K562 (cell line): ENCODE measurements at regions not wholly inside any gene's neighbourhood (a gene's known extent, or its start where the extent isn't known, plus 50 kb on each side); places are given as distances from the start of the nearest gene placed in this dataset.

Experiments used
- ATAC-seq: fragments of 200-7000 bp; cut with Tn5 transposase; 3 replicates; pipeline ENCODE4 v1.9.1; 2020; ENCODE audit warnings: moderate library complexity
- BruUV-seq: library from RNA; stranded (reverse); fragments of 400-500 nt; replicated peaks from 2 replicates; lab custom pipeline; 2021; lab: Mats Ljungman, UMichigan
- CTCF ChIA-PET: fragments of 300-600 bp; formaldehyde crosslinking; extraction: SDS; loops from one replicate; lab custom pipeline; 2021; ENCODE audit warnings: low intra/inter-chr PET ratio; lab: Yijun Ruan, JAX
- POLR2A ChIA-PET: fragments of 300-600, 350-650 bp; sonication (Branson Sonifier 250); formaldehyde crosslinking; extraction: SDS; loops from one replicate; lab custom pipeline; 2021; ENCODE audit warnings: antibody characterized with exemption, inconsistent platforms; lab: Yijun Ruan, JAX
- DNase-seq, 4 experiments: peaks; one replicate each; pipeline versions ENCODE4 v3.0.0 to v3.0.0-alpha.2; 2011 to 2018; ENCODE audit warnings: low spot score in 3 of 4, mixed read lengths in 3 of 4; ENCODE audit errors: extremely low read depth in 1 of 4
- FAIRE-seq: peaks from 2 replicates; lab custom pipeline; 2011; peaks lifted over from hg19 to GRCh38; lab: Jason Lieb, UNC
- H2AFZ ChIP-seq: 2 replicates; pipeline ENCODE4 v1.6.0; 2011; ENCODE audit warnings: low read depth, low read length, control low read depth, inconsistent platforms
- H3K27ac ChIP-seq: fragments of 200-600 bp; 3 replicates; pipeline ENCODE4 v1.8.0; 2011; ENCODE audit warnings: low read depth, mild to moderate bottlenecking, control low read depth, inconsistent platforms, low read length, moderate library complexity, mixed read lengths; ENCODE audit errors: extremely low read depth
- H3K27me3 ChIP-seq, 2 experiments: fragments of 300-600 bp in 1 of 2; 2 replicates in 1 of 2; 3 replicates in 1 of 2; pipeline versions ENCODE4 v1.6.0 to v1.8.0; 2011; ENCODE audit warnings: inconsistent platforms in 2 of 2, low read length in 2 of 2, mild to moderate bottlenecking in 1 of 2, mixed read lengths in 1 of 2, moderate library complexity in 1 of 2; ENCODE audit not compliant: control insufficient read depth in 2 of 2, insufficient read depth in 2 of 2
- H3K36me3 ChIP-seq: fragments of 300-600 bp; 3 replicates; pipeline ENCODE4 v1.8.0; 2011; ENCODE audit warnings: mild to moderate bottlenecking, low read length, inconsistent platforms; ENCODE audit not compliant: control insufficient read depth, insufficient read depth
- H3K4me1 ChIP-seq, 2 experiments: fragments of 200-600 bp in 1 of 2; replicated peaks in 1 of 2; 2 replicates in 1 of 2; 3 replicates in 1 of 2; pipeline versions ENCODE4 v1.5.1 to v1.8.0; 2011; ENCODE audit warnings: inconsistent platforms in 2 of 2, low read length in 2 of 2, mild to moderate bottlenecking in 1 of 2, mixed read lengths in 1 of 2, moderate library complexity in 1 of 2; ENCODE audit not compliant: control insufficient read depth in 2 of 2, insufficient read depth in 2 of 2
- H3K4me2 ChIP-seq: 2 replicates; pipeline ENCODE4 v1.6.1; 2011; ENCODE audit warnings: low read length, control low read depth, inconsistent platforms, mixed read lengths; ENCODE audit not compliant: insufficient read depth
- H3K4me3 ChIP-seq: fragments of 200-600 bp; sonication (generic), shearing (Covaris generic); 2 replicates; pipeline ENCODE4 v1.5.1; 2016; ENCODE audit warnings: control low read depth, inconsistent platforms
- H3K79me2 ChIP-seq: fragments of 200-600 bp; 3 replicates; pipeline ENCODE4 v1.8.0; 2011; ENCODE audit warnings: low read length, inconsistent platforms; ENCODE audit not compliant: control insufficient read depth, insufficient read depth
- H3K9ac ChIP-seq, 2 experiments: 2 replicates each; pipeline versions ENCODE4 v1.6.0 to v1.6.1; 2011; ENCODE audit warnings: low read depth in 2 of 2, low read length in 2 of 2, control low read depth in 1 of 2, inconsistent platforms in 1 of 2, mild to moderate bottlenecking in 1 of 2, mixed read lengths in 1 of 2; ENCODE audit not compliant: insufficient read depth in 1 of 2
- H3K9me1 ChIP-seq: one replicate; pipeline ENCODE4 v1.6.0; 2011; ENCODE audit warnings: inconsistent platforms, mild to moderate bottlenecking, low read length, moderate library complexity; ENCODE audit not compliant: control insufficient read depth, insufficient read depth
- H3K9me3 ChIP-seq: replicated peaks from 2 replicates; pipeline ENCODE4 v1.5.1; 2011; ENCODE audit warnings: low read depth, low read length, inconsistent platforms; ENCODE audit not compliant: control insufficient read depth, insufficient read depth
- H4K20me1 ChIP-seq: replicated peaks from 2 replicates; pipeline ENCODE4 v1.6.1; 2011; ENCODE audit warnings: low read length, inconsistent platforms, mixed read lengths; ENCODE audit not compliant: control insufficient read depth, insufficient read depth
- ETS1 ChIP-seq: conservative IDR thresholded peaks from 2 replicates; pipeline ENCODE4 v1.6.1; 2011; ENCODE audit warnings: low read depth, mild to moderate bottlenecking, low read length; ENCODE audit not compliant: control insufficient read depth
- HNRNPLL ChIP-seq: fragments of 200-400 bp; formaldehyde crosslinking; IDR thresholded peaks from 2 replicates; pipeline ENCODE4 v1.6.1; 2017; ENCODE audit warnings: low read length, low read depth, mild to moderate bottlenecking; ENCODE audit not compliant: poor library complexity, severe bottlenecking
- PTTG1 ChIP-seq: fragments of 450-650 bp; IDR thresholded peaks from 2 replicates; pipeline ENCODE4 v1.6.1; 2016; ENCODE audit warnings: low read depth, mild to moderate bottlenecking, missing genetic modification characterization, missing compliant biosample characterization
- TBL1XR1 ChIP-seq, 2 experiments: IDR thresholded peaks; 2 replicates each; pipeline ENCODE4 v1.6.1; 2012; ENCODE audit warnings: improper control_type of control experiment in 2 of 2, low read length in 2 of 2, mild to moderate bottlenecking in 1 of 2
- TSHZ1 ChIP-seq: fragments of 250-450 bp; sonication (Bioruptor Pico); IDR thresholded peaks from 2 replicates; pipeline ENCODE4 v1.4.0; 2020; ENCODE audit warnings: mild to moderate bottlenecking, moderate library complexity
- ZBTB40 ChIP-seq, 2 experiments: fragments of 450-650 bp in 1 of 2; sonication (generic) in 1 of 2; formaldehyde crosslinking in 1 of 2; IDR thresholded peaks; 2 replicates each; pipeline versions ENCODE4 v1.7.1 to v1.9.0; 2016 to 2022; ENCODE audit warnings: inconsistent platforms in 1 of 2, mild to moderate bottlenecking in 1 of 2, missing genetic modification reagents in 1 of 2
- WGBS: fragments of 100-300 bp; shearing (Covaris generic); methylation state at CpG from one replicate; pipeline ENCODE4 v1.1.6; 2016; ENCODE audit warnings: low coverage, mixed read lengths; ENCODE audit not compliant: insufficient coverage; ENCODE audit errors: missing lambda C conversion rate; 5-methylcytosine and 5-hydroxymethylcytosine counted together
- in situ Hi-C: fragments of 300-500 bp; cut with MboI; formaldehyde crosslinking; loops from 4 replicates; pipeline ENCODE4 v1.15.0; 2018; ENCODE audit warnings: inconsistent platforms, mixed read lengths
- intact Hi-C: fragments of 100-400 bp; cut with micrococcal nuclease; formaldehyde crosslinking; loops from 2 replicates; pipeline ENCODE4 v1.14.2; 2022

GRCh38 chr14:98160901-98161300 is 1111.1 kb downstream of the BCL11B start:
- H3K27me3 ChIP-seq, result no peaks in the 10 kb centered on the region
- TF ChIP-seq ETS1, result no peak
- TF ChIP-seq ZBTB40 (IDR thresholded peaks at IDR 0.05), result no peak
- no peak for TF ChIP-seq ZBTB40 (CRISPR knock-in tag; IDR thresholded peaks at IDR 0.05)
- TF ChIP-seq HNRNPLL, result no peak
- TF ChIP-seq PTTG1 (tag), result no peak
- no peak for TF ChIP-seq TBL1XR1 (IDR thresholded peaks at IDR 0.05; ENCODE audit: low read length in 2 of 2)
- TF ChIP-seq TSHZ1, result no peak

More at GRCh38 chr14:98160901-98161300, 1111.1 kb downstream of the BCL11B start:
- H3K4me1 ChIP-seq, result no peaks in the 10 kb centered on the region
- DNase-seq (no peak), FAIRE-seq (no peak), ATAC-seq (no peak)
- no peak overlapping the region for H3K4me3 ChIP-seq
- intact Hi-C loops, result no loop called here
- ChIA-PET POLR2A (no interaction called here), CTCF (no interaction called here)
- no peak overlapping the region for H3K27ac ChIP-seq
- 3% methylated on average over 9 of the region's 9 CpGs for WGBS
- H4K20me1 ChIP-seq, result no peaks in the 10 kb centered on the region
- no peak overlapping the region for H3K4me2 ChIP-seq
- in situ Hi-C loops, result no loop called here
- no peaks in the 10 kb centered on the region for H3K9me1 ChIP-seq
- H3K9me3 ChIP-seq, result no peaks in the 10 kb centered on the region
- H2AFZ ChIP-seq, result no peak overlapping the region
- no peaks in the 10 kb centered on the region for H3K79me2 ChIP-seq
- BruUV-seq, result no TSS peak
- H3K36me3 ChIP-seq, result no peaks in the 10 kb centered on the region
- H3K9ac ChIP-seq, result no peak overlapping the region
